ENCODE measurements at regions not wholly inside any gene's neighbourhood (a gene's known extent, or its start where the extent isn't known, plus 50 kb on each side); places are given as distances from the start of the nearest gene placed in this dataset.

DNA sequence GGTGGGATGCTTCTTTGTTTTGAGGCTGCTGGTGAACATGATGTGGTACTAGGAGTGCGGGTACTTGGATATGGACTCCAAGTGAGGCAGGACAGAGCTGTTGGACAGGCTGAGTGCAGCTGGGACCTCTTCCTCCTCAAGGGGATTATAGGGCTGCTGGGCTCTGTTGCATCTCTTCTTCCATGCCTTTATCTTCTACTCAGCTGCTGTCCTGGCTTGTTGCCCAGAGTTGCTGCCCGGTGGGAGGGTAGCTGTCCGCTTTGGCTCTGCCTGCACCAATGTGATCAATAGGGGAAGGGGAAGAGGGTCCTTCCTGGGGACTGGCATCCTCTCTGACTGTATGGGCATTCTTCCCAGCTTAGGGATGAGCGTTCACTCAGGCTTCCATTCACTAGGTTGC, 1217.9 kb upstream of the ACO1 start:
- H2AFZ ChIP-seq (ENCODE audit: low read depth, low read length) = no peak overlapping the region
- H3K36me3 ChIP-seq (replicated peaks; ENCODE audit: low read depth, low read length) = no peaks in the 10 kb centered on the region
- H3K79me2 ChIP-seq (ENCODE audit: low read length) = no peaks in the 10 kb centered on the region
- H3K27me3 ChIP-seq (ENCODE audit: low read depth, low read length) = no peaks in the 10 kb centered on the region
- no peak for TF ChIP-seq EZH2phosphoT487 (IDR thresholded peaks at IDR 0.05; ENCODE audit: low read depth)
- TF ChIP-seq, protein P1, sequence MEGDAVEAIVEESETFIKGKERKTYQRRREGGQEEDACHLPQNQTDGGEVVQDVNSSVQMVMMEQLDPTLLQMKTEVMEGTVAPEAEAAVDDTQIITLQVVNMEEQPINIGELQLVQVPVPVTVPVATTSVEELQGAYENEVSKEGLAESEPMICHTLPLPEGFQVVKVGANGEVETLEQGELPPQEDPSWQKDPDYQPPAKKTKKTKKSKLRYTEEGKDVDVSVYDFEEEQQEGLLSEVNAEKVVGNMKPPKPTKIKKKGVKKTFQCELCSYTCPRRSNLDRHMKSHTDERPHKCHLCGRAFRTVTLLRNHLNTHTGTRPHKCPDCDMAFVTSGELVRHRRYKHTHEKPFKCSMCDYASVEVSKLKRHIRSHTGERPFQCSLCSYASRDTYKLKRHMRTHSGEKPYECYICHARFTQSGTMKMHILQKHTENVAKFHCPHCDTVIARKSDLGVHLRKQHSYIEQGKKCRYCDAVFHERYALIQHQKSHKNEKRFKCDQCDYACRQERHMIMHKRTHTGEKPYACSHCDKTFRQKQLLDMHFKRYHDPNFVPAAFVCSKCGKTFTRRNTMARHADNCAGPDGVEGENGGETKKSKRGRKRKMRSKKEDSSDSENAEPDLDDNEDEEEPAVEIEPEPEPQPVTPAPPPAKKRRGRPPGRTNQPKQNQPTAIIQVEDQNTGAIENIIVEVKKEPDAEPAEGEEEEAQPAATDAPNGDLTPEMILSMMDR (IDR thresholded peaks at IDR 0.05; ENCODE audit: low read depth, low read length) = no peak
- no peak overlapping the region for H3K9ac ChIP-seq (ENCODE audit: low read length)
- no peak overlapping the region for H3K27ac ChIP-seq (ENCODE audit: low read length)
- H3K9me3 ChIP-seq (ENCODE audit: insufficient read depth, low read length) = no peaks in the 10 kb centered on the region
- no peak overlapping the region for H3K4me3 ChIP-seq (ENCODE audit: low read length)
- H3K4me2 ChIP-seq (ENCODE audit: low read length) = no peak overlapping the region
- H4K20me1 ChIP-seq (ENCODE audit: insufficient read depth, low read length) = no peaks in the 10 kb centered on the region
- H3K4me1 ChIP-seq (ENCODE audit: low read length) = no peaks in the 10 kb centered on the region

DNA sequence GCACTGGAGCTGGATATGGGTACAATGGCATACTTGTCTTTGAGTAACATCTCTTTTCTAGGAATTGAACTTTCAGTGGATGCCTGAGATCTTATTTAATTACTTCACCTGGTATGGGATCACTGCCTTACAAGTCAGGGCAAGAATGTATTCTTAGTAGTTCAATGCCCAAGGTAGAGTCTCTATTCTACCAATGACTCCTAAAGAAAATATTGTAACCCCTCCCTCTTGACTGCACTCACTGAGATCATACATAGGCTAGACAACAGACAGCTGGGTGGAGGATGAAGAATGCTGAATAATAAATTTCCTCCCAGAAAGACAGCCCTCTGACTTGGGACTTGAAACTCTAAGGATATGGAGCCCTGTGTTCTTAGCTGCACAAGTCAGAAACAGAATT, 1216.3 kb upstream of the ACO1 start:
- no peak overlapping the region for H3K9ac ChIP-seq (ENCODE audit: low read length)
- no peaks in the 10 kb centered on the region for H3K36me3 ChIP-seq (replicated peaks; ENCODE audit: low read depth, low read length)
- H3K4me2 ChIP-seq (ENCODE audit: low read length) = no peak overlapping the region
- no peaks in the 10 kb centered on the region for H3K9me3 ChIP-seq (ENCODE audit: insufficient read depth, low read length)
- H3K27me3 ChIP-seq (ENCODE audit: low read depth, low read length) = no peaks in the 10 kb centered on the region
- H3K4me1 ChIP-seq (ENCODE audit: low read length) = no peaks in the 10 kb centered on the region
- no peak overlapping the region for H3K27ac ChIP-seq (ENCODE audit: low read length)
- no peaks in the 10 kb centered on the region for H4K20me1 ChIP-seq (ENCODE audit: insufficient read depth, low read length)
- TF ChIP-seq EZH2phosphoT487 (IDR thresholded peaks at IDR 0.05; ENCODE audit: low read depth) = no peak
- TF ChIP-seq, protein P1 (IDR thresholded peaks at IDR 0.05; ENCODE audit: low read depth, low read length) = no peak
- H3K79me2 ChIP-seq (ENCODE audit: low read length) = no peaks in the 10 kb centered on the region
- no peak overlapping the region for H3K4me3 ChIP-seq (ENCODE audit: low read length)
- no peak overlapping the region for H2AFZ ChIP-seq (ENCODE audit: low read depth, low read length)

DNA sequence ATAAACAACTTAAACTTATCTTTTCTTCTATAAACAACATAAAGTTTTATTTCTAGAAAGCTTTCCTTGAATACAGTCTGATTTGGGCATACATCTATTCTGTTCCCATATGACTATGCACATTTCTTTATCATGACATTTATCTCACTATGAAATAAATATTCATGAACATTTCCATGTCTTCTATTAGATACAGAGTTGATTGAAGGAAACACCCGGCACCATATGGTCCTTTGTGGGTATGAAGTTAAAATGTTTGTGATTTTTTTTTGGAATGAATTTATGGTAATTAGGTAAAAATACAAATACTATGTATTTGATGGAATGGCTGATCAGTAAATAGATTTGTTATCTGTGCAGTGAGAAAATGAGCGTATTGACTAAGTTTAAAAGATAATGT, 1209.8 kb upstream of the ACO1 start:
- Histone ChIP-seq H3K9ac (ENCODE audit: low read length) (no peak overlapping the region), H3K27me3 (ENCODE audit: low read depth, low read length) (no peaks in the 10 kb centered on the region), H3K4me3 (ENCODE audit: low read length) (no peak overlapping the region), H3K9me3 (ENCODE audit: insufficient read depth, low read length) (no peaks in the 10 kb centered on the region), H3K79me2 (ENCODE audit: low read length) (no peaks in the 10 kb centered on the region), H3K4me1 (ENCODE audit: low read length) (no peaks in the 10 kb centered on the region), H4K20me1 (ENCODE audit: insufficient read depth, low read length) (no peaks in the 10 kb centered on the region), H2AFZ (ENCODE audit: low read depth, low read length) (no peak overlapping the region), H3K36me3 (replicated peaks; ENCODE audit: low read depth, low read length) (no peaks in the 10 kb centered on the region), H3K27ac (ENCODE audit: low read length) (no peak overlapping the region), H3K4me2 (ENCODE audit: low read length) (no peak overlapping the region)
- TF ChIP-seq, protein P1 (IDR thresholded peaks at IDR 0.05; ENCODE audit: low read depth, low read length) = no peak
- no peak for TF ChIP-seq EZH2phosphoT487 (IDR thresholded peaks at IDR 0.05; ENCODE audit: low read depth)

DNA sequence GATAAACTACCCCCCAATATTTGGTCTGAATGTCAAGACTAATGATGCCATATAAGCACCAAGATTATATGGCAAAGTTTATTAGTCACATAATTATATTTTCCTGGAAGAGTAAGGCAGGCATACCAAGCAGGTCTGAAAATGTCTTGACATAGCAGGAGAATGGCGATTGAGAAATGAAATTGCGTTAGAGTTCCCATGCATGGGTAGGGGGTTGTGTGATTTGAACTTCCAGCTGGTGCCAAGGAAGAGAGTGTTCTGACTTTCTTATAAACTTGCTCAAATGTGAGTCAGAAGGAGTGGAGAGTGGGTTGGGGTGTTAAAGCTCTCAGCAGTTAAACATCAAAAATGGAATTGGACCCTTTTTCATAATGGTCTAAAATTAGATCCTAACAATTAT, 1200.6 kb upstream of the ACO1 start:
- H3K36me3 ChIP-seq (replicated peaks; ENCODE audit: low read depth, low read length) = no peaks in the 10 kb centered on the region
- H3K4me1 ChIP-seq (ENCODE audit: low read length) = no peaks in the 10 kb centered on the region
- H4K20me1 ChIP-seq (ENCODE audit: insufficient read depth, low read length) = no peaks in the 10 kb centered on the region
- H3K27ac ChIP-seq (ENCODE audit: low read length) = no peak overlapping the region
- H3K9ac ChIP-seq (ENCODE audit: low read length) = no peak overlapping the region
- no peak overlapping the region for H3K4me2 ChIP-seq (ENCODE audit: low read length)
- TF ChIP-seq, protein P1 (IDR thresholded peaks at IDR 0.05; ENCODE audit: low read depth, low read length) = no peak
- no peak for TF ChIP-seq EZH2phosphoT487 (IDR thresholded peaks at IDR 0.05; ENCODE audit: low read depth)
- H3K27me3 ChIP-seq (ENCODE audit: low read depth, low read length) = no peaks in the 10 kb centered on the region
- H3K4me3 ChIP-seq (ENCODE audit: low read length) = no peak overlapping the region
- no peak overlapping the region; the same call in 1 of the 2 replicates for H2AFZ ChIP-seq (ENCODE audit: low read depth, low read length)
- H3K9me3 ChIP-seq (ENCODE audit: insufficient read depth, low read length) = no peaks in the 10 kb centered on the region
- H3K79me2 ChIP-seq (ENCODE audit: low read length) = no peaks in the 10 kb centered on the region
